ENCODE measurements at regions not wholly inside any gene's neighbourhood (a gene's known extent, or its start where the extent isn't known, plus 50 kb on each side); places are given as distances from the start of the nearest gene placed in this dataset.

DNA sequence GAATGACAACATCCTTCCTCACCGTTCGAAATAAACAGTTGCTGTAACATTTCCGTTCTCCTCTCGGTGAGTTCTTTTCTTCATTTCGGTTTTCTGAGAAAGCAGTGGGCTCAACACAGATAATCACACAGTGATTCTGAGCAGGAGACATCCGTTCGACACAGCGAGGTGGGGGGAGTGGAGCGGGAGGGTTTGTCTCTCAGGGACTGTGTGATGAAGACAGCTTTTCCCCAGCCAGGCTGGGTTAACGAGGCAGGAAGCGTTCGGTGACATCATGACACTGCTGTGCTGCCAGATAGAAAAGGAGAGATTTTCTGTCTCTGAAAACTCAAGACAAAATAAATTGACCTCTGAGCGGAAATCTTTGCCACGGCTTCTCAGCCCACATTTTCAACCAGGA lies 119.3 kb downstream of the CRLF2 start:
- TF ChIP-seq, protein P1, sequence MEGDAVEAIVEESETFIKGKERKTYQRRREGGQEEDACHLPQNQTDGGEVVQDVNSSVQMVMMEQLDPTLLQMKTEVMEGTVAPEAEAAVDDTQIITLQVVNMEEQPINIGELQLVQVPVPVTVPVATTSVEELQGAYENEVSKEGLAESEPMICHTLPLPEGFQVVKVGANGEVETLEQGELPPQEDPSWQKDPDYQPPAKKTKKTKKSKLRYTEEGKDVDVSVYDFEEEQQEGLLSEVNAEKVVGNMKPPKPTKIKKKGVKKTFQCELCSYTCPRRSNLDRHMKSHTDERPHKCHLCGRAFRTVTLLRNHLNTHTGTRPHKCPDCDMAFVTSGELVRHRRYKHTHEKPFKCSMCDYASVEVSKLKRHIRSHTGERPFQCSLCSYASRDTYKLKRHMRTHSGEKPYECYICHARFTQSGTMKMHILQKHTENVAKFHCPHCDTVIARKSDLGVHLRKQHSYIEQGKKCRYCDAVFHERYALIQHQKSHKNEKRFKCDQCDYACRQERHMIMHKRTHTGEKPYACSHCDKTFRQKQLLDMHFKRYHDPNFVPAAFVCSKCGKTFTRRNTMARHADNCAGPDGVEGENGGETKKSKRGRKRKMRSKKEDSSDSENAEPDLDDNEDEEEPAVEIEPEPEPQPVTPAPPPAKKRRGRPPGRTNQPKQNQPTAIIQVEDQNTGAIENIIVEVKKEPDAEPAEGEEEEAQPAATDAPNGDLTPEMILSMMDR (conservative IDR thresholded peaks at IDR 0.05; ENCODE audit: low read depth, low read length): no peak
- TF ChIP-seq EZH2 (IDR thresholded peaks at IDR 0.05; ENCODE audit: low read length, unreplicated experiment) (no peak), EZH2phosphoT487 (IDR thresholded peaks at IDR 0.05; ENCODE audit: borderline replicate concordance, low read length) (no peak)

Data from PC-3 (cell line).